Activated CD8-positive, alpha-beta memory T cell treated with anti-CD3 and anti-CD28 coated beads, Interleukin-2, amount 50 U/mL, for 24 hours (primary cell): ENCODE measurements at regions not wholly inside any gene's neighbourhood (a gene's known extent, or its start where the extent isn't known, plus 50 kb on each side); places are given as distances from the start of the nearest gene placed in this dataset.

ENCODE experiments used
- DNase-seq: peaks from one replicate; pipeline ENCODE4 v3.0.0-alpha.2; 2020; ENCODE audit errors: extremely low read depth

DNA sequence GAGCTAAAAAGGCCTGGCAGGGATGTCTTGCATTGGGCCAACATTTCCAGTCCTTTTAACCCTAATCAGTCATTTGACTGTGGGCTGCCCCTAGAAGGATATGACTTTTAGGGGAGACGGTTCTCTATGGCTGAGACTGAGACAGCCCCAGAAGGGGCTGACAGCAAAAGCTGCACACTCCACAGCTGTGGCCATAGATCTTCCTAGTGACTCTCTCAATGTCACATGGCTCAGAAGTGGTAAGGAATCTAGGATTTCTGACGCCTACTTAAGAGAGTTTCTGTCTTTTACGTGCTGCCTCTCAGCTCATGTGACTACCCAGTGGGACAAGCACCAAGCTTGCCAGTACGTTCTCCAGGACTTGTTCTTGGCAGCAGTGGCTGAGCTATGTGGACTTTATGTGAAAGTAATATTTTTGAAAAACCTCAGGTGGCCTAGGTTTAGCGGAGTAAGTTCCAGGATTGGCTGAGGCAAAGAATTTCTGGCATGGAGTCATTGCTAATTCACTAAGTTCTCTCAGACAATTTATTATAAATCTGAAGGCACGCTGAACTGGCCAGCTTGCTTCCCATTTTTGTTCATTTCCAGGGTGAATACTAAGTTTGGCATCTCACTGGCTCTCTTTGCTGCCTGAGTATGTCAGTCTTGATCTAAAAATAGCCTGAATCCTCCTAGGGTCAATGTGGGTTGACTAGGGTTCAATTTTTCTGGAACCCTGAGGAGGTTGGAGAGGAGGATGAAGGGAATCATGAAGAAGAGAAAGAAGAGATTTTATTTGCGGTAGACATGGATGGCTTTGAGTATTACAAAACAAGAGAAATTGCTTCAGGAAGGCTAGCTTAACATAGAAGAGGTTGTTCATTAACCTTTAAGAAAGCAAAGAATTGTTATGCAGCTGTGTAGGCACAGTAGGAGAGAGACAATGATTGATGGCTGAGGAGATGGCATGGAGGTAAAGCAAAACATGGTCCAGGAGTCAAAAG, 271.8 kb downstream of the AEBP2 start:
- no peak for DNase-seq

DNA sequence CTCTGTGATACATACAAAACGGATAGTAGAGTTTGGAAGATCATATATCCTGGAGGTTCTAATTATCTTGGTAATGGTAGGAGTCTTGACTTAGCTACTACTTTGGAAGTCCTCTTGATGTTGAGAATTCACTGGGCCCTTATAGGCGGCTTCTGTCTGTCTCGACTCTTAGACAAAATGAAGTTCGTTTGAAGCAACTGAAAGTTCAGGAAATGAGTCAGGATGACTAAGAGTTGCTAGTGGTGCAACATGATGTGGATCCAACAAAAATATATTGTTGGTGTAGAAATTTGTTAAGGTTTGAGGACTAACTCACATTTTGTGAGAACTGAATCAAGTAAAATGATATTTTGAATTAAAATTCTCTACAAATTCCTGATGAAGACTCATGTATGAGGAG, 272.7 kb downstream of the AEBP2 start:
- DNase-seq, result no peak

DNA sequence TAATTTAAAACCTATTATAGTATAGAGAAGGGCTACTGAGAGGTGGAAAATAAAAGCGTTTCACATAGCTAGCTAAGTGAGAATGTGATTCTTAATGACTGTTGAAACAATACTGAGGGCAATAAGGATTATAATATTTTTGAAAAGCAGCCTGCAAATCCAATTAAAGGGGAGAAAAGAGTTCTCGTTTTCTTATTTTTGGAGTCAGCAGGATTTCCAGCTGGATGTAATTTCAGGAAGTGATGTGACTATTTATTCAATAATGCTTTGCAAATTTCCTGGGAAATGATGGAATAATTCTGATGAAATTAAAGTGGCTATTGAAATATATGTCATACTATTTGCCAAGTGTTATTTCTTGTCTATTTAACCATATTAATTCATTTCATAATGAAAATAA, 279.1 kb downstream of the AEBP2 start:
- no peak for DNase-seq

DNA sequence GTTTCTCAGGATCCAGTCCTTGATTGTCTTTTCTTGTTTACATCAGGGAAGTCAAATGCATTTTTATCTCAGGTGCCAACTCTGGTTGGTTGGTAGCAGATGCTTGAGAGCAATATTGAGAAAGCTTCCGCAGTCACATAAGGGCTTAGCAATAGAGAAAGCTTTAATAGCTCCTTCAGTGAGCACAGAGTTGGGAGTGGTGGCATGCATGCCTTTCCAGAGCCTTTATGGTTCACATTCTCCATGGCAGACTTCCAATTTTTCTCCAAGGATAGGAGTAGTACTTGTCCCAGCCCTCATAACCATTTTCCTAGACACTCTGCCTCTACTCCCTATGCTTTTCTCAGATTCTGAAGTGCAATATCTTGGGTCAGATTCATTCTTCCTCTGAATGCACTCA, 280.4 kb downstream of the AEBP2 start:
- no peak for DNase-seq

DNA sequence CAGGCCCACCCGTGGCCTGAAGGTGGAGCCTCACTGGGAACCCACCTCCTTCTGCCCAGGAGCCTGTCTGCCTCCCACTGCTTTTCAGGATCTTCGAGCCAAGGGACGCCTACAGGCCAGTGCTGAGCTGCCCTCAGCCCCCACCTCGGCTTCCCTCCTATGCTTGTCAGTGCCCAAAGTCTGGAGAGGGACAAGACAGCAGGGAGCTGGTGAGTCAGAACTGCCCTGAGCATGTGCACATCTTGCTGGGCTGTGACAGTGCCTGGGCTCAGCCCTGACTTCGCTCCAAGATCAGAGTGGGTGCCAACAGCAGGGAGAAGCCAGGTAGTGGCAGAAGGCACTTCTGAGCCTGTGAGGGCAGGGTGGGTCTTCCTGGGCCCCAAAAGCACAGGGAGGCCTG, 286.8 kb downstream of the AEBP2 start:
- no peak for DNase-seq

DNA sequence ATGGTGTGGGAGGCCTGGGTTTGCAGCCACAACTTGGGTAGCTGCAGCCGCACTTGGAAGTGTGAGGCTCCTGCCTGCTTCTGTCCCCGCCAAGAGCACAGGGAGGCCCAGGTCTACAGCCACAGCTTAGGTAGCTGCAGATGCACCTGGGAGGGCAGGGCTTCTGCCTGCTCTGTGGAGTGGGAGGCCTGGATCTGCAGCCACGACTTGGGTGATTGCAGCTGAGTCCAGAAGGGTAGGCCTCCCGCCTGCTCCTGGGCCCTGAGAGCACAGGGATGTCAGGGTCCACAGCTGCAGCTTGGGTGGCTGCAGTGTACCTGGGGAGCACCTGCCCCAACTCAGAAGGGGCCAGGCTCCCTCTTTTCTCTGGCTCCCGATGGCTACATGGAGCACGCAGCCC, 287.3 kb downstream of the AEBP2 start:
- no peak for DNase-seq

DNA sequence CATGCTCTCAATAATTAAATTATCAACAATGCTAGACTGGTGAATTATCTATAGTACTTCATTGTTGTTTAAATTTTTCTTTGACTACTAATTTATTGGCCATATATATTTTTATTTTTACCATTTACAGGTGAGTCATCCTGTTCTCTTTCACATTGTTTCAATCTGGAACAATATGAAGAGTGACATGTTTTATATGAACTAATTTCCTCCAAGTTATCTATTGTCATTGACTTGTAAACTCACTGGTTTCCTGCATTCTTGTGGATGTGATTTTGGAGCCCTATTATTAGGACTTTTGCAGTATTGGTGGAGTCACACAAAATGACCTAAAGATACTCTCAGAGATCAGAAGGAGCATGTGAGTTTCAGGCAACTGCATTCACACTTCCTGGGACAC, 297.7 kb downstream of the AEBP2 start:
- DNase-seq, result no peak

DNA sequence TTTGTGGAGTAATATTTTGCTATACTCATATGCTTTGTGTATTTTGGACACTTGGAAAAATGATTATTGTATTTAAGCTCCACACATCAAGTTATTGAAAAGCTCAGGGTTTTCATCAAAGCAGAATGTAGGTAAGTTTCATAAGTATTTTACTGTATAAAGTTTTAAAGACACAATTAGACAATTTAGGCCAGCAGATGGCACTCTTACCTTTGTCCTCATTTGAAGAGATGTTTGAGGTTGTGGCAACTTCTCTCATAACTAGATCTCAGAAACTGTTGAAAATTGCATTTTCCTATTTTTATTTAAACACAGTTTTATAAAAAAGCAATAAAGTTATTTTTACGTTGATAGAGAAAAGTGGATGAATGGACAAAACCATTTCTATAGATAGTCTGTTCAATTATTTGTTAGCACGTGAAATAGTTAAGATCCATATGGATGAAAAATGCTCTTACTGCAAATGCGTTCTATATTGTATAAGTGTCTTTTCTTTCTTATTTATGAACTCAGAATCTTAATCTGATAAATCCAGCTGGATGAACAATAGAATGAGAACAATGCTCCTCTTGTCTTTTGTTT, 300.0 kb downstream of the AEBP2 start:
- DNase-seq, result peak; percentile 8

DNA sequence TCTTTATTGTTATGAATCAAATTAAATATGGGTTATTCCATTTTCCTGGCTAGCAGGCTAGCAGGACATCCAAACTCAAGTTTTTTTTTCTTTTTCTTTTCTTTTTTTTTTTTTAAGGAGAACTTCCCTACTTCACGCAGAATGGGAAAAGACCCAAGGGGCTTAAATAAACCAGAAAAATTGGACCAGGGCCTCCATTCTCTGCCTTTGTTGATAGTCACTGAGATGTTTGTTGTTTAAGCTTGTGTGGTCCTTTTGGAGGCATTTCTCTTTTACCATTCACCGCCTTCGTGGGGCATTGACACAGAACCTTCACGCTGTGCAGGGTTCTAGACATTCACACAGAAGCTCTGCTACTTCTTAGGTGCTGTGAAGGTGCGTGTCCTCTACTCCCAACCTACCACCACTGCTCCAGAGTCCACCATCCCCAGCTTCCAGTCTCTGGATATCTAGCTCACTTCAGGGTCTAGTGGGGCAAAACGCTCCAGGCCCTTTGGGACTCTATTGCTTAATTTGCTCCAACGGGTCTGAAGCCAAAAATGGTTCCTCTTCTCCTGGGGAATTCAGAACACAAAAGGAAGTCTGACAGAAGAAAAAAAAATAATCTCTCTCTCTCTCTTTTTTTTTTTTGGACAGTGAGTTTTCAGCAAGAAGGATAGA, 301.3 kb downstream of the AEBP2 start:
- no peak for DNase-seq

DNA sequence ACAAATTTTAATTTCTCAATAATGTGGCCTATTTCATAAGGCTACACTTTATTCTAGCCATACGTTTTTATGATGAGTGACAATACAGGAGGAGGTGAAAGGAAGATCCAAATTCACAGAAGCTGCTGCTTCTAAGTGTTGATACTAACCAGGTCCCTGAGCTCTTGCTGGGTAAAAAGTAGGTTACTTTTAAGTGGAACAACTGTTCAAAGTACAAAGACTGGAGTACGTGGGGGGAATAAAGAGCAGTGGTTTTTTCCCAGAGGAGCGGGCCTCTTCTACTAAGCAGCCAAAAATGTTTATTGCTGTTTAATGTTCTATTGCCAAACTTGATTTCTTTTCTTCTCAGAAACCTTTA, 301.8 kb downstream of the AEBP2 start:
- no peak for DNase-seq

DNA sequence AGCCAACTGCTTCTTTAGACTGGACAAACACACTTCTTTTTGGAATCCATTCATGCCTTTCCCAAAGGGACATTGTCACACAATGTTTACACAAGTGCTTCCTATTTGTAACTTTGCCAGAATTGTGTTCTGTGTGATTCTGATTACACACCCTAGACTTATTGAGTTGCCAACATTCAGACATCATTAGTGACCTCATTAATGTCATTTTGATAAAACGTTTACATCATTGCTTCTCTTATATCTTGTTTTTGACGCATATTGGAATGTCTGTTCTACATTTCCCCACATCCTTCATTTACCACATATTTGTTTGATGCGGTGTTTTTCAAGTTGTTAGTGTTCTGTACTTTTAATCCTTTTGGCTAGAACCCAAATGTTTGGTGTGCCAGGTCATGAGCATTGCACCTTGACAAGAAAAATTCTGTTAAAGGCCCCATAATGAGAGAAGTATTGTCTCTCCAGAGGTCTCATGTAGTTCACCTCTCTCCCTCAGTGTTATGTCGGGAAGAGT, 305.5 kb downstream of the AEBP2 start:
- DNase-seq, result no peak

DNA sequence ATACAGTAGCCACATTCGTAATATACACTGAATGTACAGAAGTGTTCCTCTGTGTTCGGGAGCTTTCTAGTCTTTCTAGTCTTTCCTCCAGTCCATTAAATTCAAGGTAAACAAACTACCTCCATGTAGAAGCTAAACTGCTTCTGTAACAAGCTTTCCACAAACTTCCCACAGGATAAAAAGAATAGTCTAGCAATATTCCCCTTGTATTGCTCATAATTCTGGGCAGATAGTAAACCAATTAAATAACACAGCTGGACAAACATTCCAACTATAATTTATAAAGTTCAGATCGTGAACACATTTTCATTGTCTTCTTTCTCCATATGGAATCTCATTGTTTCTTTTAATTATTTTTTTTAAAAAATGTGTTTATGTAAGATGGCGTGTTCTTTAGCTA, 307.2 kb downstream of the AEBP2 start:
- no peak for DNase-seq

DNA sequence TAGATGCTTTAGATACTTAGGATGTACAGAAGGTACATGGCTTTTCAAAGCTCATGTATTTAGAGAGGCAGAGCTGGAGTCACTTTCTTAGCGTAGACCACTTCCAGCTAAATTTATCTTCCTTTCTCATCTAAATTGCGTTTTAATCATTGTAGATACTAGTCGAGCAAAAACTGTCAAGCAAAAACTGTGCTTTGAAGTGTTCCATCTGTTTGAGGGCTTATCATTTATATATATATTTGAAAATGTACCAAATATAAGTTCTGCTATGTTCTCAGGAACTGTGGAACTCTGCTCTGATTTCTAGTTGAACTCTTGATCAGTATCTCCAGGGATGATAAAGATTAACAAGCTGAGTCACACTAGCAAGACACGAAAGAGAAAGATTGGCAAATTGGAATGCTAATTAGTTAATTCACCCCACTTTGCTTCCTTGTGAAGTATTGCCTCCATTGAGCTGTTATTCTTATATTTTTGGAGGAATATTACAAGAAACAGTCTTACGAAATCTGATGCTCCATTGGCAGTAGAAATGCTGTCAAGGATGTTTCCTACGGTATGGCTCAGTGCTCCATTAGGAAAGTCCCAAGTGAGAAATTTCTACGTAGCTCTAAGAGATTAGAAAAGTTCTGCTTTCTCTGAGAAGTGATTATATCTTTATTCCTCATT, 310.7 kb downstream of the AEBP2 start:
- no peak for DNase-seq

DNA sequence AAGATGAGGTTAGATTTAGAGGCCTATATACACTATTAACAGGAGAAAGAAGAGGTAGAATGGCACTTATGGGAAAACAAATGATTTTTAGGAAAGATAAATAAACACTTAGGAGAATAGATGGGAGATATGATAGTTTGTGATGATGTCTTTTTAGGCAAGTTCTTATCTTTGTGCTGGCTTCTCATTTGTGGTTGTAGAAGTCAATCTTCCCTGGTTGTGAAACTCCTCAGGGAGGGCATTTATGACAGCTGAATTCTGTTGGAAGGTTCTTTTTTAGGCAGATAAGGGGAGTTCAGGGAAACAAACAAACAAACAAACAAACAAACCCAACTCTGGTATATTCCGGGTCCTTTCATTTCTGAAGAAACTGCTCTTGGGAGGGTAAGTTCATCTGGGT, 311.8 kb downstream of the AEBP2 start:
- DNase-seq, result no peak

DNA sequence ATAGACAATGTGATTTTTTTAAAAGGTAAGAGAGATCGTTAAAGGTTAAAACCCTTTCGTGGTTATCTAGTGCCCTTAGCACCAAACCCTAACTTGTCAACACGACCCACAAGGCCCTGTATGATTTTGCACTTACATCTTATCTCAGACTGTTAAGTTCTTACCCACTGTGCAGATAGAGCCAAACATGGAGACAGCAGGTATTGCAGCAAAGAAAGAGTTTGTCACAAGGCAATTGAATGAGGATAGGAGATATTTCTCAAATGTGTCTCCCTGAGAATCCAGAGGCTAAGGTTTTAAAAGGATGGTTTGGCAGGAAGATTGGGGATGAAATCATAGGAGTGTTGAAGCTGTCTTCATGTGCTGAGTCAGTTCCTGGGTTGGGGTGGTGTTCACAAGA, 313.4 kb downstream of the AEBP2 start:
- DNase-seq, result no peak

DNA sequence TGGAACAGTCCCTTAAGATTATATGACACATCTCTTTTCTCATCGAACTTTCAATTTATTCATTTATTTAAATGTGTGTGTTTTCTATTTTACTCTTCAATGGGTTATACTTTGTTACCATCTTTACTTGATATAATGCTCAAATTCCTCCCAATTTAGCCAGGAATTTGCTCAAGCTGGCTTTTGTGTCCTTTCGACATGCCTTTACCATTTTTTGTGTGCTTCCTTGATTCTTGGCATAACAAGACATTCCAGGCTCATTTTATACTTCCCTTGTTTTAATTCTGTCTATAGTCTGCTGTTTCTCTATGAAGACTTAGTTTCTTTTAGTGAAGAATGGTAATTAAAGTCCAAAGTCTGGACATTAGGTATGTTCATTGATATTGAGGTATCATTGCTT, 315.8 kb downstream of the AEBP2 start:
- DNase-seq, result no peak

DNA sequence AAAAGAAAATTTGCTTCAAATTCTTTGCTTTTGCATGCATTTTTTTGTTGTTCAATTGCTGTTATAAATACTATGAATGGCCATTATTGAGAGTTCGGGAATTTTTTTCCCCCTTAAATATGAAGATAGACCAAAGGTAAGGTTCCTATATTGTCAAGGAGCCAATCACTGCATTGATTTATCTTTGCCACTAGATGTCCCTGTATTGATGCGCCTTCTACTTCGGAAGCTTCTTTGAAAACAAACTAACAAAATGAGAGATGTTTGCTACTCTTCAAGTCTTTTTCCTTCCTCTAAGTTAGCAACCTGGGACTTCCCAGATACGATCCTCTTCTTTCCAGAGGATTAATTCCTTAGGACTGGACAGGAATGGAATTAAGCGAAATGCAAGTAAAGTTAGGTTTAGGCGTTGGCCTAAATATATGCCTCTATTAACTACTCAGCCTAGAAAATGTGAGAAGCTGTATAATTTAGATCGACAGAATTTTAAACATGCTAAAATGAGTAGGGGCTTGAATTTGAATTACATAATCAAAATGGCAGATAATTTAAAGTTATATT, 318.1 kb downstream of the AEBP2 start:
- DNase-seq, result no peak

DNA sequence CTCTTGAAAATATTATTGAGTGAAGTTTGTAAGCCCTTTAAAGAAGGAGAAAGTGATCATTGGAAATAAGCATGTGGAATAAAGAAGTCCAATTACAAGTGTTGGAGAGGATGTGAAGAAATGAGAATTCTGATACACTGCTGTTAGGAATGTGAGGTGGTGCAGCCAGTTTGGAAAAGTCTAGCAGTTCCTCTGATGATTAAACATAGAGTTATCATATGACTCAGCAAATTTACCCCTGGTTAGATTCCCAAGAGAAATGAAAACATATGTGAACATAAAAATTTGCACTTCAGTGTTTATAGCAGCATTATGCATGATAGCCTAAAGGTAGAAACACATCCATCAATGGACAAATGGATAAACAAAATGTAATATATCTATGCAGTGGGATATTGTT, 319.9 kb downstream of the AEBP2 start:
- DNase-seq, result no peak

DNA sequence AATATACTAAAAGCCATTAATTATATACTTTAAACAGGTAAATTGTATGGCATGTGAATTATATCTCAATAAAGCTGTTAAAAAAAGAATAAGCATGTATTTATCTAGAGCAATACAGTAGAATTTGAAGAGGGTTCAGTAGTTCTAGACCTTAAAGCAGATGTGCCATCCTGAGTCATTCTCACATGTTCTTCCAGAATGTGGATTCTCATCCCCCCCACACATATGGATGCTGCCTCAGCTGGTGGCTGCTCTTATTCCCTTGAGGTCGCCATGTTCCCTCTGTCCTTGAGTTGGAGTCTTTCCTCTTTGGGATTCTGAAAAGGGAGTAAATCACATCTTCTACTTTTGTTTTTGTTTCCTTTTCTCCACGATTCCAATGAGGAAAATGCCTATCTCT, 321.3 kb downstream of the AEBP2 start:
- no peak for DNase-seq

DNA sequence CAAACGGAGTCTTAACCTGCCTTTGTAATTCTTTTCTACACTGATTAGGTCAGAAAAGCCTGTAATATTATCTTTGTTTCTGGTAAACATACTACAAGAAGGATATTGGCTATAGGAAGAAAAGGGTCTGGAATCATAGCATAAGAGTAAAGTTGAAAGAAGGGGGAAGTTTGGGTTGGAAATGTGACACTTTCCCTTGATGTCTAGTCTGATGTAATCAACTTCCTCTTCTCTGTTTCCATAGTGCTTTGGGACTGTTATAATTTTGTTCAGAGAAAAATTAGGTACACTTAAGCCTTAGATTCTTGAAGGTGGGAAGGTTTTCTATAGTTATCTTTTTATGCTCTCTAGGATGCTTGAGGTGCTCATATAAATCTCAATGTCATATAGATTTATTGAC, 322.2 kb downstream of the AEBP2 start:
- no peak for DNase-seq

DNA sequence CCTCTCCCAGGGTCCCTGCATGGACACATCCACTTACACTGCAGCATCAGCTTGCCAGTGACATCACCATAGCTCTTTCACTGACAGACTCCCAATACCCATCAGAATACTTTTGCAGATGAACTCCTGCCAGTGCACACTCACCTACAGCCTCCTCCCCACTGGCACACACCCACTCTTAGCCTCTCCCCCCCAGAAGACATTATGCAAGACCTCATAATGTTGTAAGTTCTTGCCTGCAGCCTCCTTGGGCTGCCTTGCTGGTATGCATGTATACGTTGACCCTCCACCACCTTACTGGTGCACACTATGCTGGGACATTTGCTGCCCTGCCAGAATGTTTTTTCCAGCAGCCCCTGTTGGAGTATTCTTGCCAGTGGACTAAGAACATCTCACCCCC, 324.2 kb downstream of the AEBP2 start:
- no peak for DNase-seq

DNA sequence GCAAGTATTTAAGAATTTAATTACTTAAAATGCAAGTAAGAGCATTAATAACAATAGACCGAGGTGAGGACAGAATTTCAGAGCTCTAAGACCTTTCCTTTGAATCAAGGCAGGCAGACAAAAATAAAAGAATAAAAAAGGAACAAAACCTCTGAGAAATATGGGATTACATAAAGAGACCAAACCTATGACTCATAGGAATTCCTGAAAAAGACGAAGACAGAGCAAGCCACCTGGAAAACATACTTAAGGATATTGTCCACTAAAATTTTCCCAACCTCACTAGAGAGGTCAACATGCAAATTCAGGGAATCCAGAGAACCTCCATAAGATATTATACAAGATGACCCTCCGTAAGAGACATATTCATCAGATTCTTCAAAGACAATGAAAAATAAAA, 325.1 kb downstream of the AEBP2 start:
- no peak for DNase-seq
